Tibial artery (tissue), 4 donors: ENCODE measurements at regions not wholly inside any gene's neighbourhood (a gene's known extent, or its start where the extent isn't known, plus 50 kb on each side); places are given as distances from the start of the nearest gene placed in this dataset.

Experiments
- DNase-seq, 2 donors: peaks; one replicate each; pipeline ENCODE4 v3.0.0-alpha.2; 2019
- H3K27ac ChIP-seq, 2 donors: fragments of 200-600 bp; sonication (generic) in 1 of 2; 1 replicate in 1 of 2; 2 replicates in 1 of 2; pipeline ENCODE4 v1.5.1; 2018 to 2019; ENCODE audit warnings: mild to moderate bottlenecking in 1 of 2
- H3K27me3 ChIP-seq, 2 donors: fragments of 200-600 bp; sonication (generic) in 1 of 2; one replicate each; pipeline versions ENCODE4 v1.5.1 to v1.6.0; 2016 to 2019
- H3K36me3 ChIP-seq, 3 donors: fragments of 200-600 bp; sonication (generic) in 2 of 3; one replicate each; pipeline ENCODE4 v1.5.1; 2016 to 2019; ENCODE audit warnings: mild to moderate bottlenecking in 2 of 3
- H3K4me1 ChIP-seq, 4 donors: fragments of 200-600 bp; sonication (generic) in 2 of 4; 1 replicate in 3 of 4; 2 replicates in 1 of 4; pipeline ENCODE4 v1.5.1; 2016 to 2019
- H3K4me3 ChIP-seq, 2 donors: fragments of 200-600 bp; sonication (generic) in 1 of 2; 1 replicate in 1 of 2; 2 replicates in 1 of 2; pipeline ENCODE4 v1.5.1; 2018 to 2019; ENCODE audit warnings: mild to moderate bottlenecking in 2 of 2
- H3K9me3 ChIP-seq, 3 donors: fragments of 200-600 bp; sonication (generic) in 1 of 3; one replicate each; pipeline ENCODE4 v1.5.1; 2016 to 2019
- CTCF ChIP-seq, 2 experiments: fragments of 200-600 bp in 1 of 2; fragments of 450-650 bp in 1 of 2; IDR thresholded peaks; one replicate each; pipeline ENCODE4 v1.5.1; 2017 to 2019; ENCODE audit warnings: antibody characterized with exemption in 2 of 2, mild to moderate bottlenecking in 1 of 2, moderate library complexity in 1 of 2
- intact Hi-C: fragments of 100-400 bp; cut with DNase I; formaldehyde crosslinking; loops from one replicate; pipeline ENCODE4 v1.15.0; 2023; ENCODE audit warnings: low total_unique reads

GRCh38 chr3:25043749-25044148 lies 384.3 kb upstream of the RARB start:
- TF ChIP-seq CTCF (IDR thresholded peaks at IDR 0.05), result no peak
- no peaks in the 10 kb centered on the region for H3K27me3 ChIP-seq
- intact Hi-C loops, result no loop called here
- DNase-seq, result no peak
- no peaks in the 10 kb centered on the region for H3K36me3 ChIP-seq
- no peak overlapping the region for H3K27ac ChIP-seq
- peaks cover 0 to 29% (median 4%) of the 10 kb centered on the region in 4 donors for H3K4me1 ChIP-seq
- H3K9me3 ChIP-seq, result no peaks in the 10 kb centered on the region
- H3K4me3 ChIP-seq, result no peak overlapping the region

GRCh38 chr3:25044762-25045710 lies 383.0 kb upstream of the RARB start:
- no peaks in the 10 kb centered on the region for H3K36me3 ChIP-seq
- intact Hi-C loops, result no loop called here
- no peak overlapping the region for H3K4me3 ChIP-seq
- H3K27me3 ChIP-seq, result no peaks in the 10 kb centered on the region
- peaks cover 0 to 23% (median 2%) of the 10 kb centered on the region in 4 donors for H3K4me1 ChIP-seq
- no peak overlapping the region for H3K27ac ChIP-seq
- no peaks in the 10 kb centered on the region for H3K9me3 ChIP-seq
- no peak for TF ChIP-seq CTCF (IDR thresholded peaks at IDR 0.05)
- DNase-seq, result no peak

GRCh38 chr3:25046911-25047771 lies 380.9 kb upstream of the RARB start:
- no peaks in the 10 kb centered on the region for H3K9me3 ChIP-seq
- H3K4me3 ChIP-seq, result no peak overlapping the region
- no peak for DNase-seq
- H3K36me3 ChIP-seq, result no peaks in the 10 kb centered on the region
- intact Hi-C loops, result no loop called here
- no peak overlapping the region for H3K27ac ChIP-seq
- TF ChIP-seq CTCF (IDR thresholded peaks at IDR 0.05), result no peak
- H3K4me1 ChIP-seq, result peaks cover 0 to 23% (median 2%) of the 10 kb centered on the region in 4 donors
- no peaks in the 10 kb centered on the region for H3K27me3 ChIP-seq

GRCh38 chr3:25049304-25049703 lies 378.8 kb upstream of the RARB start:
- Histone ChIP-seq H3K4me1 (peaks cover 0 to 20% (median 2%) of the 10 kb centered on the region in 4 donors), H3K36me3 (no peaks in the 10 kb centered on the region), H3K9me3 (no peaks in the 10 kb centered on the region), H3K4me3 (no peak overlapping the region), H3K27me3 (no peaks in the 10 kb centered on the region), H3K27ac (no peak overlapping the region)
- intact Hi-C loops, result no loop called here
- no peak for DNase-seq
- no peak for TF ChIP-seq CTCF (IDR thresholded peaks at IDR 0.05)

- Histone ChIP-seq H3K27me3 (no peaks in the 10 kb centered on the region), H3K4me1 (peaks cover 0 to 6% (median 2%) of the 10 kb centered on the region in 4 donors), H3K9me3 (no peaks in the 10 kb centered on the region), H3K27ac (no peak overlapping the region), H3K36me3 (no peaks in the 10 kb centered on the region), H3K4me3 (no peak overlapping the region)
- TF ChIP-seq CTCF (IDR thresholded peaks at IDR 0.05), result no peak
- no peak for DNase-seq
- intact Hi-C loops, result loop anchor here (5.0 kb wide), 1 partner anchor 141 kb away; no protein-coding TSS in a partner anchor
These were observed 374.7 kb upstream of the RARB start for GRCh38 chr3:25053360-25053759.
